ENCODE measurements at regions not wholly inside any gene's neighbourhood (a gene's known extent, or its start where the extent isn't known, plus 50 kb on each side); places are given as distances from the start of the nearest gene placed in this dataset.

DNA sequence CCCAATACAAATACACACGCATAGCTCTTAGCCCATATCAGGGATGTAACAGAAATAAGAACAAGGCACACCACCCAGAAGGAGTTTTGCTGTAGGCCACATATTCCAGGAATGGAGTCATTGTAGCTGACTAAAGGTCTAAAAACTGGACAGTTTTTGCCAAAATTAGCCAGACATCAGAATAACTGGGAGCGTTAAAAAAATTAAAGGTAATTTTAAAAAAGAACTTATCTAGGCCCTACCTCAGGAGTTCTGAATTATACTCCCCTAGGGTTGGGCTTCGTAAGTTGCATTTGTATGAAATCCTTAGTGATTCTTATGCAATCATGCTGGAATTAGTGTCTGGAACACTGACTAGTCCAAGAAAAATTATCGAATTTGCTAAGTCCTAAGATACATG is 987.7 kb downstream of the GALC start:
- no peak for TF ChIP-seq POLR2A (IDR thresholded peaks at IDR 0.05)
- TF ChIP-seq, protein P1, sequence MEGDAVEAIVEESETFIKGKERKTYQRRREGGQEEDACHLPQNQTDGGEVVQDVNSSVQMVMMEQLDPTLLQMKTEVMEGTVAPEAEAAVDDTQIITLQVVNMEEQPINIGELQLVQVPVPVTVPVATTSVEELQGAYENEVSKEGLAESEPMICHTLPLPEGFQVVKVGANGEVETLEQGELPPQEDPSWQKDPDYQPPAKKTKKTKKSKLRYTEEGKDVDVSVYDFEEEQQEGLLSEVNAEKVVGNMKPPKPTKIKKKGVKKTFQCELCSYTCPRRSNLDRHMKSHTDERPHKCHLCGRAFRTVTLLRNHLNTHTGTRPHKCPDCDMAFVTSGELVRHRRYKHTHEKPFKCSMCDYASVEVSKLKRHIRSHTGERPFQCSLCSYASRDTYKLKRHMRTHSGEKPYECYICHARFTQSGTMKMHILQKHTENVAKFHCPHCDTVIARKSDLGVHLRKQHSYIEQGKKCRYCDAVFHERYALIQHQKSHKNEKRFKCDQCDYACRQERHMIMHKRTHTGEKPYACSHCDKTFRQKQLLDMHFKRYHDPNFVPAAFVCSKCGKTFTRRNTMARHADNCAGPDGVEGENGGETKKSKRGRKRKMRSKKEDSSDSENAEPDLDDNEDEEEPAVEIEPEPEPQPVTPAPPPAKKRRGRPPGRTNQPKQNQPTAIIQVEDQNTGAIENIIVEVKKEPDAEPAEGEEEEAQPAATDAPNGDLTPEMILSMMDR (IDR thresholded peaks at IDR 0.05) = no peak
- intact Hi-C loops (cut with DNase I) = no loop called here
- Histone ChIP-seq H3K4me3 (replicated peaks in 1 of 3) (no peak overlapping the region), H3K27ac (no peak overlapping the region), H3K27me3 (no peaks in the 10 kb centered on the region), H3K36me3 (no peaks in the 10 kb centered on the region), H3K9me3 (no peaks in the 10 kb centered on the region), H3K4me1 (no peaks in the 10 kb centered on the region)
- DNase-seq = no peak
- 63 to 64% methylated on average over 4 of the region's 4 CpGs for whole genome bisulfite sequencing, 2 donors

DNA sequence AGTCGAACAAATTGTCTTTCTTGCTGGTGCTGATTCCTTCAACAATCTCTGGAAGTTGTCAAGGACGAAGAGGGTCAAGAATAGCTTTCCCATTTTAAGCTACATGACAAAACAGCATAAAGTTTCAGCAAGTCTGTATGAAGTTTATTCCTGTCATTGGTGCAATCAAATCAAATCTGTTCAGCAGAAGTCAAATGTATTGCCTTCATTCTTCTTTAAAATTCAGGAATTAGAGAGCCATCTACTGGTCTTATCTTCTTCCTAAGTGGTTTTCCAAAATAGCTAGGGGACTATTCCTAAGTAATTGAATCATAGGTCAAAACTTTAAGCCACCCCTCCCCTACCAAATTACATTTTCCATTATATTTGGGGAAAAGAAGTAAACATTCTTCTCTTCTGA is 990.2 kb downstream of the GALC start:
- no peak overlapping the region for H3K27ac ChIP-seq
- no peaks in the 10 kb centered on the region for H3K27me3 ChIP-seq
- no peak for DNase-seq
- no peaks in the 10 kb centered on the region for H3K9me3 ChIP-seq
- H3K4me3 ChIP-seq (replicated peaks in 1 of 3) = no peak overlapping the region
- TF ChIP-seq POLR2A (IDR thresholded peaks at IDR 0.05) = no peak
- TF ChIP-seq, protein P1 (IDR thresholded peaks at IDR 0.05) = no peak
- no peaks in the 10 kb centered on the region for H3K36me3 ChIP-seq
- H3K4me1 ChIP-seq = no peaks in the 10 kb centered on the region
- WGBS, 2 donors = 63 to 76% methylated on average over 2 of the region's 2 CpGs
- intact Hi-C loops (cut with DNase I) = no loop called here

DNA sequence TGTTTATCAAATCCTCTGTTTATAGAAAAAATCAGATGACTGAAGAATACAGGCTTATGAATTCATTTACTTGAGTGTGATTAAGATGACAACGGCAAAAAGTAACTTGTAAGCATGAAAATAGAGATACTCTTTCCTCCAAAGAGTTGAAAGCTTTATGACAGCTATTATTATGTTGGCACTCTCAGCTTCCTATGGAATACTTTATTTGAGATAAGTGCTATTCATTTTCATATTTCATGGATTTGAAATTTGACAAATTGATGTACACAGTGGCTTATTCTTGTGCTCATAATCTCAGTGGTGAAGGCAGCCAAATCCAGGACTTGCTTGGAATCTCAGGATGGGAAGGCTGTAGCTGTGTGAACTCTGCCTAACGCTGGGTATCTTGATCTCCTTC is 991.6 kb downstream of the GALC start:
- H3K27me3 ChIP-seq = no peaks in the 10 kb centered on the region
- no peaks in the 10 kb centered on the region for H3K4me1 ChIP-seq
- 77 to 82% methylated on average over 2 of the region's 2 CpGs for WGBS, 2 donors
- intact Hi-C loops (cut with DNase I) = no loop called here
- TF ChIP-seq, protein P1 (IDR thresholded peaks at IDR 0.05) = no peak
- no peak for TF ChIP-seq POLR2A (IDR thresholded peaks at IDR 0.05)
- no peaks in the 10 kb centered on the region for H3K36me3 ChIP-seq
- no peak for DNase-seq
- no peak overlapping the region for H3K27ac ChIP-seq
- H3K9me3 ChIP-seq = no peaks in the 10 kb centered on the region
- no peak overlapping the region for H3K4me3 ChIP-seq (replicated peaks in 1 of 3)

DNA sequence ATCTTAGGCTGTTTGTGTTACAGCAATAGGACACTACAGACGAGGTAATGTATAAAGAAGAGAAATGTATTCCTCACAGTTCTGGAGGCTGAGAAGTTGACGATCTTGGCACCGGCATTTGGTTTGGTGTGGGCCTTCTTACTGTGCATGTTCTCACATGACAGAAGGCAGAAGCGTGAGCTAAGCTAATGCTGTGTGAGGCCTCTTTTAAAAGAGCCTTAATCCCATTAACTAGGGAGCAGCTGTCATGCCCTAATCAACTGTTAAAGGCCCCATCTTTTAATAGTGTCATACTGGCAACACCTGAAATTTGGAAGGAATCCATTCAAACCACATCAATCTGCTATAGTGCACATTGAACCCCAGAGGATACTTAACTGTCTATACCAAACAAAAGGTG is 992.9 kb downstream of the GALC start:
- Histone ChIP-seq H3K27me3 (no peaks in the 10 kb centered on the region), H3K27ac (no peak overlapping the region), H3K4me3 (replicated peaks in 1 of 3) (no peak overlapping the region), H3K4me1 (no peaks in the 10 kb centered on the region), H3K36me3 (no peaks in the 10 kb centered on the region), H3K9me3 (no peaks in the 10 kb centered on the region)
- WGBS, 2 donors = 89 to 95% methylated on average over 4 of the region's 4 CpGs
- intact Hi-C loops (cut with DNase I) = no loop called here
- TF ChIP-seq POLR2A (IDR thresholded peaks at IDR 0.05) = no peak
- TF ChIP-seq, protein P1 (IDR thresholded peaks at IDR 0.05) = no peak
- DNase-seq = no peak

DNA sequence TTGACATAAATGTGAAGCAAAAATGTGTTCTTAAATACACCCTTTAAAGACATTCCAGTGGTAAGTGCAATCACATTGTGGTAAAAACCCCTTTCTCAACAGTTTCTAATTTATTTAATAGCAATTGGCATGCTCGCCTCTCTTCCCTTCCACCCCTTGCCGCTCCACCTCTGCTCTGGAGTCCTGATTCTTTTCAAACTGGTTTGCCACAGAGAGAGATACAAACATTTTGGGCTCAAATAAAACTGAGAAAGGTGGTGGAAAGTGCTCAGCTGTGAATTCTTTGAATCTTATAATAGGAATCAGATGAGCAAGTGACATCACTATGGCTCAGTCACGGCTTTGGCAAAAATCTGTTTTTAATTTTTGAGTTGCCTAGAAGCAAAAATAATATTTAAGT is 993.9 kb downstream of the GALC start:
- H3K9me3 ChIP-seq = no peaks in the 10 kb centered on the region
- TF ChIP-seq POLR2A (IDR thresholded peaks at IDR 0.05) = no peak
- TF ChIP-seq, protein P1 (IDR thresholded peaks at IDR 0.05) = no peak
- intact Hi-C loops (cut with DNase I) = no loop called here
- H3K4me1 ChIP-seq = no peaks in the 10 kb centered on the region
- H3K36me3 ChIP-seq = no peaks in the 10 kb centered on the region
- 92 to 97% methylated on average over 3 of the region's 3 CpGs for WGBS, 2 donors
- DNase-seq = no peak
- no peak overlapping the region for H3K27ac ChIP-seq
- H3K4me3 ChIP-seq (replicated peaks in 1 of 3) = no peak overlapping the region
- H3K27me3 ChIP-seq = no peaks in the 10 kb centered on the region

All from thyroid gland (tissue), 4 donors.